ENCODE measurements at regions not wholly inside any gene's neighbourhood (a gene's known extent, or its start where the extent isn't known, plus 50 kb on each side); places are given as distances from the start of the nearest gene placed in this dataset.
"Not testable (repeated sequence)": the region's sequence is repeated elsewhere in the genome, so short reads cannot be mapped to it uniquely, and the experiment has no call there.

DNA sequence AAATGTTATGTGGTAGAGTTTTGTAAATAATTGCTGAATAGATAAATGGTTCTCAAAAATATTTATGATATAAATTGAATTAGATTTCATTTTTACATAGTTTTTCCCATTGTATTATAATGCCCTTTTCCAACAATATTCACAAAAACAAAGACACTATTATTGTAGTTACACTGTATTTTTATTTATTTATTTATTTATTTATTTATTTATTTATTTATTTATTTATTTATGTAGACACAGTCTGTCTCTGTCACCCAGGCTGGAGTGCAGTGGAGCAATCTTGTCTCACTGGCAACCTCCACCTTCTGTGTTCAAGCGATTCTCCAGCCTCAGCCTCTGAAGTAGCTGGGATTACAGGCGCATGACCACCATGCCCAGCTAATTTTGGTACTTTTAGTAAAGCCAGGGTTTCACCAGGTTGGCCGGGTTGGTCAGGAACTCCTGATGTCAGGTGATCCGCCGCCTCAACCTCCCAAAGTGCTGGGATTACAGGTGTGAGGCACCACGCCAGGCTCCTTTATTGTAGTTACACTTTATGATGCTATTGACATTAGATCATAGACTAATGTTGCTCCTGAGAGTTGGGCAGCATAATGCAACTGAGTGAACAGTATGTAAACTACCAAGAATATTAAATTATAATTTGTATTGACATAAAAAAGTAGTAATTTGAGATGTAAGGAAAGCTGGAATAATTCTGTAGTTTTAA lies 1430.0 kb upstream of the PRMT6 start:
- no peak overlapping the region for H3K4me2 ChIP-seq (ENCODE audit: low read length)

DNA sequence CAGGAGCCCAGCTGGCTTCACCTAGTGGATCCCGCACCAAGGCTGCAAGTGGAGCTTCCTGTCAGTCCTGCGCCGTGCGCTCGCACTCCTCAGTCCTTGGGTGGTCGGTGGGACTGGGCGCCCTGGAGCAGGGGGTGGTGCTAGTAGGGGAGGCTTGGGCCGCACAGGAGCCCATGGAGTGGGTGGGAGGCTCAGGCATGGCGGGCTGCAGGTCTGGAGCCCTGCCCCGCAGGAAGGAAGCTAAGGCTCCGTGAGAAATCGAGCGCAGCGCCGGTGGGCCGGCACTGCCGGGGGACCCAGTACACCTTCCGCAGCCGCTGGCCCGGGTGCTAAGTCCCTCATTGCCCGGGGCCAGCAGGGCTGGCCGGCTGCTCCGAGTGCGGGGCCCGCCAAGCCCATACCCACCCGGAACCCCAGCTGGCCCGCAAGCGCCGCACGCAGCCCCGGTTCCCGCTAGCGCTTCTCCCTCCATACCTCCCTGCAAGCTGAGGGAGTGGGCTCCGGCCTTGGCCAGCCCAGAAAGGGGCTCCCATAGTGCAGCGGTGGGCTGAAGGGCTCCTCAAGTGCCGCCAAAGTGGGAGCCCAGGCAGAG lies 1425.2 kb upstream of the PRMT6 start:
- H2BK12ac ChIP-seq (ENCODE audit: low read length); H3K9me3 ChIP-seq (ENCODE audit: insufficient read depth, low read depth, low read length); H2BK120ac ChIP-seq (ENCODE audit: insufficient read depth, low read length, poor library complexity); H3K14ac ChIP-seq (ENCODE audit: low read length); H2AK5ac ChIP-seq (ENCODE audit: low read length); H3K4me2 ChIP-seq (ENCODE audit: low read length); H3K18ac ChIP-seq (ENCODE audit: low read length); H3K27ac ChIP-seq (ENCODE audit: low read depth, low read length); H2AFZ ChIP-seq (ENCODE audit: insufficient read depth, low read length, poor library complexity); H3K4me3 ChIP-seq (ENCODE audit: low read depth, low read length); H3K27me3 ChIP-seq (ENCODE audit: insufficient read depth, low read length); H3K4me1 ChIP-seq (ENCODE audit: control insufficient read depth in 1 of 2, insufficient read depth in 2 of 2, low read length in 2 of 2); H3K79me2 ChIP-seq (ENCODE audit: control insufficient read depth, insufficient read depth, low read length, poor library complexity); H3K4ac ChIP-seq (ENCODE audit: low read depth, low read length); H3K36me3 ChIP-seq (ENCODE audit: control insufficient read depth in 1 of 2, insufficient read depth in 2 of 2, low read length in 2 of 2); DNase-seq; H4K8ac ChIP-seq (ENCODE audit: low read depth, low read length); H3K23ac ChIP-seq (ENCODE audit: low read length); H3K9ac ChIP-seq (ENCODE audit: low read length); H2BK5ac ChIP-seq (ENCODE audit: low read depth, low read length, poor library complexity); H4K12ac ChIP-seq (ENCODE audit: low read depth, low read length); H3K79me1 ChIP-seq (ENCODE audit: low read length); H4K91ac ChIP-seq (ENCODE audit: low read depth, low read length): not testable (repeated sequence)
- no CpG with 5 or more reads among the region's 36 CpGs for WGBS (ENCODE audit: extremely low coverage, insufficient coverage, insufficient read length)

More for the DNA sequence above, 1430.0 kb upstream of the PRMT6 start:
- H4K8ac ChIP-seq (ENCODE audit: low read depth, low read length): no peak overlapping the region
- no peak overlapping the region for H4K12ac ChIP-seq (ENCODE audit: low read depth, low read length)
- no peak overlapping the region for H2AK5ac ChIP-seq (ENCODE audit: low read length)
- no peak overlapping the region for H3K27ac ChIP-seq (ENCODE audit: low read depth, low read length)
- H4K91ac ChIP-seq (ENCODE audit: low read depth, low read length): no peak overlapping the region
- no peak overlapping the region for H2BK12ac ChIP-seq (ENCODE audit: low read length)
- H3K4me1 ChIP-seq (ENCODE audit: control insufficient read depth in 1 of 2, insufficient read depth in 2 of 2, low read length in 2 of 2): no peaks in the 10 kb centered on the region
- no peak overlapping the region for H2BK120ac ChIP-seq (ENCODE audit: insufficient read depth, low read length, poor library complexity)
- H3K27me3 ChIP-seq (ENCODE audit: insufficient read depth, low read length): no peaks in the 10 kb centered on the region
- H2BK5ac ChIP-seq (ENCODE audit: low read depth, low read length, poor library complexity): no peak overlapping the region
- H3K4me3 ChIP-seq (ENCODE audit: low read depth, low read length): no peak overlapping the region
- H3K79me1 ChIP-seq (ENCODE audit: low read length): no peaks in the 10 kb centered on the region
- peaks cover 2% of the 10 kb centered on the region for H3K9me3 ChIP-seq (ENCODE audit: insufficient read depth, low read depth, low read length)
- H3K36me3 ChIP-seq (ENCODE audit: control insufficient read depth in 1 of 2, insufficient read depth in 2 of 2, low read length in 2 of 2): no peaks in the 10 kb centered on the region
- H3K9ac ChIP-seq (ENCODE audit: low read length): no peak overlapping the region
- no peak overlapping the region for H3K14ac ChIP-seq (ENCODE audit: low read length)
- DNase-seq: no peak
- no CpG with 5 or more reads among the region's 6 CpGs for WGBS (ENCODE audit: extremely low coverage, insufficient coverage, insufficient read length)
- H3K18ac ChIP-seq (ENCODE audit: low read length): no peak overlapping the region
- H2AFZ ChIP-seq (ENCODE audit: insufficient read depth, low read length, poor library complexity): no peak overlapping the region
- H3K4ac ChIP-seq (ENCODE audit: low read depth, low read length): no peak overlapping the region
- H3K23ac ChIP-seq (ENCODE audit: low read length): no peak overlapping the region
- no peaks in the 10 kb centered on the region for H3K79me2 ChIP-seq (ENCODE audit: control insufficient read depth, insufficient read depth, low read length, poor library complexity)

DNA sequence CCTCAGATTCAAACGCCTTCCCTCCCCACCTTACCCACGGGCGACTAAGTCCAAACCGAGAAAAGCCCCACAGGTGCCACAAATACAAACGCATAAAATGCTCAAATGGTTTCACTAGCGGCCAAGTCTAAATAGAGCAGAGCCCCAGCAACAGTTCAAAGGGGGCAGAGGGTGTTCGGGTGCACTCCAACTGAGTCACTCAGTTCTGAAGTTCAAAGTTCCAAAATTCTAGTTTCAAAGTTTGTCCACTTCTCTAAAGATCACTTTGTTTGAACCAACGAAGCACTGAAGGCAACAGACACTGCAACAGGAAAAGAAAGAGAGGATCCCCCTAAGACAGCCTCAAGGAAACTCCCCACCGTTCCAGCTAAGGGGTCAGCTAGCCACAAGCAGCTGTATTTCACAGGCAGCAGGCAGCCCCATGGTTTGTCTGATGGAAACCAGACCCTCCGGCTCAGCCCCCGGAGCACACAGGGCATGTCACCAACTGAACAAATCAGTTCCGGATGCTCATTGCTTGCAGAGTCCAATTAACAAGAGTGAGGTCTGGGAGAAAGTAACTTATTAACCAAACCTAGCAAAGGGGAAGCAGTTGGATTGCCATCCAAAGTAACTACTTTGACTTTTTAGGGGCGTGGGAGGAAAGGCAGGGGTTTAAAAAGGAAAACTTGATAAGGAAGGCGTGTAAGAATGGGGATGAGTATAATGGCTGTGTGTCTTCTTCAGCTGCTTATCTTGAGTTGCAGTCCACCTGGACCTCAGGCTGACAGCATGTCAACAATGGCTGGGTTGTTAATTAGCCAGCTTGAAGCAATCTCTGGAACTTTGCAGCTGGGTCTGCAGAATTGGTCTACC lies 1423.9 kb upstream of the PRMT6 start:
- Histone ChIP-seq H4K91ac (ENCODE audit: low read depth, low read length) (no peak overlapping the region), H3K23ac (ENCODE audit: low read length) (no peak overlapping the region), H3K4me3 (ENCODE audit: low read depth, low read length) (no peak overlapping the region), H3K18ac (ENCODE audit: low read length) (no peak overlapping the region), H2BK12ac (ENCODE audit: low read length) (no peak overlapping the region), H3K36me3 (ENCODE audit: control insufficient read depth in 1 of 2, insufficient read depth in 2 of 2, low read length in 2 of 2) (no peaks in the 10 kb centered on the region), H3K14ac (ENCODE audit: low read length) (no peak overlapping the region), H3K4ac (ENCODE audit: low read depth, low read length) (no peak overlapping the region), H3K4me1 (ENCODE audit: control insufficient read depth in 1 of 2, insufficient read depth in 2 of 2, low read length in 2 of 2) (peaks cover 0 to 2% of the 10 kb centered on the region in 2 experiments), H3K79me1 (ENCODE audit: low read length) (no peaks in the 10 kb centered on the region), H2AK5ac (ENCODE audit: low read length) (no peak overlapping the region), H3K27ac (ENCODE audit: low read depth, low read length) (no peak overlapping the region), H3K79me2 (ENCODE audit: control insufficient read depth, insufficient read depth, low read length, poor library complexity) (no peaks in the 10 kb centered on the region), H2BK5ac (ENCODE audit: low read depth, low read length, poor library complexity) (no peak overlapping the region), H4K12ac (ENCODE audit: low read depth, low read length) (no peak overlapping the region), H3K9me3 (ENCODE audit: insufficient read depth, low read depth, low read length) (no peaks in the 10 kb centered on the region), H3K4me2 (ENCODE audit: low read length) (peak overlapping the region; percentile 2), H4K8ac (ENCODE audit: low read depth, low read length) (no peak overlapping the region), H2AFZ (ENCODE audit: insufficient read depth, low read length, poor library complexity) (no peak overlapping the region), H3K27me3 (ENCODE audit: insufficient read depth, low read length) (no peaks in the 10 kb centered on the region), H2BK120ac (ENCODE audit: insufficient read depth, low read length, poor library complexity) (no peak overlapping the region), H3K9ac (ENCODE audit: low read length) (no peak overlapping the region)
- no peak for DNase-seq
- WGBS (ENCODE audit: extremely low coverage, insufficient coverage, insufficient read length): no CpG with 5 or more reads among the region's 14 CpGs

DNA sequence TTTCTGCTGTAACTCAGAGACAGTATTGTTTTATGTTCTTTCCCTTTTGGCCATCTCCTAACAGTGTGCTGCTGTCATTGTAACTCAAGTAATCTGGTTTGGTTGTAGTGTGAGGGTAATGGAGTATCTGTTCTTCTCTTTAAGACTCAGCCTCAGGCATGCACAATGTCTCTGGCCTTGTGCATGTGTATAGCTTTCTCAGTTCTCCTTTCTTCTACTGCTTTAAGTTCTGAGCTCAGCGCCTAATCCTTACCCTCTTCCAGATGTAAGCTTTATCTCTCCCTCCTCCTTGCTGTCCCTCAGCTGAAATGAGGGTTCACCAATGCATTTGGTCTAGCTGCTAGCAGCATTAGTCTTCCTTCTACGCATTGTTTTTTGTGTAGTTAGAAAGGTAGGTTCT lies 1420.4 kb upstream of the PRMT6 start:
- H2BK120ac ChIP-seq (ENCODE audit: insufficient read depth, low read length, poor library complexity): no peak overlapping the region
- no peak overlapping the region for H2AK5ac ChIP-seq (ENCODE audit: low read length)
- no peak for DNase-seq
- no peaks in the 10 kb centered on the region for H3K27me3 ChIP-seq (ENCODE audit: insufficient read depth, low read length)
- no peaks in the 10 kb centered on the region for H3K36me3 ChIP-seq (ENCODE audit: control insufficient read depth in 1 of 2, insufficient read depth in 2 of 2, low read length in 2 of 2)
- no peak overlapping the region for H3K4ac ChIP-seq (ENCODE audit: low read depth, low read length)
- no peak overlapping the region for H2BK5ac ChIP-seq (ENCODE audit: low read depth, low read length, poor library complexity)
- H4K91ac ChIP-seq (ENCODE audit: low read depth, low read length): no peak overlapping the region
- no peak overlapping the region for H3K27ac ChIP-seq (ENCODE audit: low read depth, low read length)
- no peak overlapping the region for H4K12ac ChIP-seq (ENCODE audit: low read depth, low read length)
- no peak overlapping the region for H2AFZ ChIP-seq (ENCODE audit: insufficient read depth, low read length, poor library complexity)
- peaks cover 0 to 2% of the 10 kb centered on the region in 2 experiments for H3K4me1 ChIP-seq (ENCODE audit: control insufficient read depth in 1 of 2, insufficient read depth in 2 of 2, low read length in 2 of 2)
- no peak overlapping the region for H3K4me3 ChIP-seq (ENCODE audit: low read depth, low read length)
- no peak overlapping the region for H3K14ac ChIP-seq (ENCODE audit: low read length)
- H4K8ac ChIP-seq (ENCODE audit: low read depth, low read length): no peak overlapping the region
- no peak overlapping the region for H2BK12ac ChIP-seq (ENCODE audit: low read length)
- no peak overlapping the region for H3K18ac ChIP-seq (ENCODE audit: low read length)
- H3K4me2 ChIP-seq (ENCODE audit: low read length): no peak overlapping the region
- H3K79me1 ChIP-seq (ENCODE audit: low read length): no peaks in the 10 kb centered on the region
- no peaks in the 10 kb centered on the region for H3K79me2 ChIP-seq (ENCODE audit: control insufficient read depth, insufficient read depth, low read length, poor library complexity)
- no CpG with 5 or more reads among the region's 2 CpGs for WGBS (ENCODE audit: extremely low coverage, insufficient coverage, insufficient read length)
- H3K9me3 ChIP-seq (ENCODE audit: insufficient read depth, low read depth, low read length): no peaks in the 10 kb centered on the region
- no peak overlapping the region for H3K9ac ChIP-seq (ENCODE audit: low read length)
- H3K23ac ChIP-seq (ENCODE audit: low read length): no peak overlapping the region

Data from trophoblast cell (in vitro differentiated cells and primary cell).